Stimulated activated CD4-positive, alpha-beta T cell treated with anti-CD3 and anti-CD28 coated beads, Interleukin-15, amount 100 ng/mL, for 1 hour (primary cell): ENCODE measurements at regions not wholly inside any gene's neighbourhood (a gene's known extent, or its start where the extent isn't known, plus 50 kb on each side); places are given as distances from the start of the nearest gene placed in this dataset.

Source experiments
- DNase-seq, 2 donors: peaks; one replicate each; pipeline ENCODE4 v3.0.0-alpha.2; 2020; ENCODE audit warnings: low read depth in 1 of 2, low spot score in 1 of 2

DNA sequence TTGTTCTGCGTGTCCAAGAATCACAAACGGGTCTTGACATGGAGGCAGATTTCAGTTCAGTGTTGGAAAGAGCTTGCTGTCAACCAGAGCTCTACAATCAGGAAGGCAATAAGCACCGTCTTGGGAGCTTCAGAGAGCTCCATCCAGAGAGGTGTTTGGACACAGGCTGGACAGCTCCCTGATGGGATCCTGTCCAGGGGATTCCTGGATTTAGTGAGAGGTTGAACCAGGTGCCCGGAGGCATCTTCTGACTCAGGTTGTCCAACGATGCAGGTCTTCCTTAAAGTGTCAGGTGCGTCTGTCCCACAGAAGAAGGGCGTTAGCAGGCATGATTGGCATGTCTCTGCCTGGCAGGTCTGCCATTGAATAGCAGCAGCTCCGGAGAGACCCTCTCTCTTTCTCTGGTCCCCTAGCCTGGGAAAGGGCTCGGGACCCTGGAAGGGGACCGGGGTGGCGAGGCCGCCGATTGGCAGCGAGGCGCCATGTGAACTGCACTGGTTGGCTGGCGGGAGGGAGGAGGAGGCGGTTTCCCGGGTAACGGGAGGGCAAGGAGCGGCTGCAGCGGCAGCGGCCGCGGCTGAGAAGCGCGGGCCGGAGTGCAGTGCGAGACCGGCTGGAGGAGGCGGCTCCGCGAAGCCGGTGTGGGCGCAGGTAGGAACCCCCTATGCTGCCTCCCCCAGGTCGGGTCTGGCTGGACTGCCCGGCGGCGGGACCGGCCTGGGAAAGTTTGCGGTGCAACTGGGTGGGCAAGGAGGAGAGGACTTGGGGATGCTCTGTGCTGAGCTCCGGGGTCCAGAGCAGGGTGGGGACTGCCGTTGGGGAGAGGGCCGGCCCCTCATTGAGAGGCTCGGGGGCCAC, 104.1 kb upstream of the E2F8 start:
- DNase-seq, result no peak

DNA sequence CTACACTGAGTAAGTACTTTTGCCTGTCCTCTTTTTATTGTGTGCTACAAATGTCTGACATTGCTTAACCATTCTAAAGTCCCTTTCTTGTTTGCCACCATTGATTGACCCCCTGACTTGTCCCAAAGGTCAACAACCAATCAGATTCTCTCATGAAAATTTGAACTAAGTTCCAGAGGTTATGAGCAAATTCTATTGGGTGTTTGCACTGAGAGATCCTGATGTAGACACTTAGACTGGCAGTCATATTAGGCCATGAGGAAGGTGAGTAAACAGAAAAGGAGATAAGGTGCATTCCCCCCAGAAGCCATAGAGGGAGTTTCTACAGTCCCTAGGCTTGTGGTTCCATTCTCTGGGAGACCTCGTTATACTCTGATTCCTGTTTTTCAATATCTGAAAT, 101.3 kb upstream of the E2F8 start:
- DNase-seq, result no peak

DNA sequence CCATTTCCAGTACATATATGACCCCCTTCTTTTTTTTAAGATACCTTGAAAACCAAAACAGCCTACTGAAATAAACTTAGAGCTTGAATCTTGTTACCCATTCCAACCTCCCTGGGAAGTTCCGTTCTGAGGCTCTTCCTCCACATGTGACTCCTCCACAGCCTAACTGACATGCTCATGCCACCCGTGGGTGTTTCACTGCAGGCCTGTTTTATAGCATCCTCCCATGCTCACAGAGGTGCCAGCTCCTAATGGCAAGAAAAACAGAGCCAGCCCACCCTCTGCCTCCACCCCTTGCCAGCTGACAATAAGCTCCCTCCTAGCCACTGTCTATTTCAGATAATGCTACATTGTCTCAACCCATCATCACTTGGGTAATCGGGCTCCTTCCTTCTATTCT, 97.6 kb upstream of the E2F8 start:
- DNase-seq, result no peak

DNA sequence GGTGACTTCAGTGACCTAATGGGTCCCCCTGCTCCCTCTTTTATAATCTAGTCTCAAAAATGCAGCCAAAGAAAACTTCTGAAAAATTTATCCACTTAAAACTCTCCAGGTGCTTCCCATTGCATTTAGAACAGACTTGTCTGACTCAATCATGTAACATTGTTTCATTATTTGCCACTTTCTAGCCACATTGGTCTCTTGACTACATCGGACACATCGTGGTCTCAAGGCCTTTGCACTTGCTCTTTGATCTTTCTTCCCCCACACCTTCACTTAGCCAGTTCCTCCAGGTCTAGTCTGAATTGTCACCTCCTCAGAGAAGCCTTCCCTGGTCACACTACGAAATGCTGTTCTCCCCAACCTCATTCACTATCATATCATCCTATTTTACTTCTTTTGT, 97.0 kb upstream of the E2F8 start:
- DNase-seq, result no peak

DNA sequence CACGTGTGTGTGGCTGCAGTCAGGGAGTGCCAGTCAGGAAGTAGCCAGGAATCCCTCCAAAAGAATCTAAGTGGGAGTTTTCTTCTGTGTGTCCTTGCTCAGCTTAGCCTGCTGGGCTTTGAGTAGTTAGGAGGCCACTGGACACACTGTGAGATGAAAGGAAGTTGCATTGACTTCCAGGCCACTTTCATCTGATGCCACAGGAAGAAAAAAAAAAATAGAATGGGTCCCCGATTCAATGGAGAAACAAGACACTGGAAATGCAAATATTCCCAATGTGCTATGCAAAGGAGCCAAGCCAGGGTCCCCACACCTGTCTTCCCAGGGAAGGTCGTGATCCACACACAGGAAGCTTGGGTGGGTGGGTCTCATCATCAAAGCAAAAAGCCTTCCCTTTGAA, 95.6 kb upstream of the E2F8 start:
- DNase-seq, result no peak

DNA sequence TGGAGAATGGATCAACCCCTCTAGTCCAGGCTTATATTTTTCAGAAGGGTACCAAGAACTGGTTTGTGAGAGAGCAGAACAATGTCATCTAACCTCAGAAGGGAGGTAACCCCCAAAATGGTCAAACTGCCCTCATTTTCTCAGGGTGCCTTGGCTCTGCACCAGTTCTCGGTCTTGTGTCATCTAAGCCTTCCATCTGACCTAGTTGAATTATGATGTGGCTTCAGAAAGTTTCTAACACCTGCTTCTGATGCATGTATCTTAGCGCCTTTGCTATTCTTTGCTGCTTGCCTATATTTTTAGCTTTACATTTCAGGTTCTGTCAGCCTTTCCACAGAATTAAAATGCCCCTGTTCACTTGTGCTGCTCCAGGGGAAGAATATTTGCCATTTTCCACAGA, 91.7 kb upstream of the E2F8 start:
- no peak for DNase-seq

DNA sequence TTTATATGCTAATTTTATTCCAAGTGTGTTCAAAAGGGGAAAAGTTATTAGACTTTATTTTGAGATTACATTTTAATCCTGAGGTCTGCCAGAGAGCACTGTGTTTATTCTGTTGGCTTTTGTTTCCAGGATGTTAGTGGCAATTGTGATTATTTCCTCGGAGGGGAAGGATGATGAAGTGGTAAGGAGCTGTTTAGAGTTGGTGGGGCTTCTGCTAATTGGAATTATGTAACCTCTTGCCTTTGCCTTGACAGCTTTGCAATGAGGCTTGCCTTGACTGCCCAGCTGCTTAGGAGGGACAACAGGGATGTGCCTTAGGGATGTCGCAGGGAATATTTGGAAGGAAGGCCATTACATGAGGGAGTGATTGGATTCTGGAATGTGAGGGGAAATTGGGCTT, 89.7 kb upstream of the E2F8 start:
- no peak for DNase-seq

DNA sequence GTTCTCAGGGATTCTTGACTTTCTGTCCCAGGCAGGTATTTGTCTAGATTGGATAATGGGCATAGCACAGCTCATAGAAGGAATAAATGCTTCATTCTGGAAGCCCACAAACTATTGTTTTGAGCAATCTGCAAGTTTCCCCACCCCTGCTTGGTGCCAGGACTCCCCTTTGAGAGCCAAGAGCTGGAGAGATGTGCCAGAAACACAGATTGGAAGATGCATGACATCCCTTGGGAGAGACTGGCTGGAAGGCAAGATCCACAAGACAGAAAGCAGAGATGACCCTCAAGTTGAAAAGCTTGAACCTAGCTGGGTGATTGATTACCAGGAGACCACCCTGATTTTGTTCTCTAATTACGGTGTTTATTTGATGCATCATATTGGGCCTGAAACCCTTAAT, 89.2 kb upstream of the E2F8 start:
- DNase-seq, result no peak

DNA sequence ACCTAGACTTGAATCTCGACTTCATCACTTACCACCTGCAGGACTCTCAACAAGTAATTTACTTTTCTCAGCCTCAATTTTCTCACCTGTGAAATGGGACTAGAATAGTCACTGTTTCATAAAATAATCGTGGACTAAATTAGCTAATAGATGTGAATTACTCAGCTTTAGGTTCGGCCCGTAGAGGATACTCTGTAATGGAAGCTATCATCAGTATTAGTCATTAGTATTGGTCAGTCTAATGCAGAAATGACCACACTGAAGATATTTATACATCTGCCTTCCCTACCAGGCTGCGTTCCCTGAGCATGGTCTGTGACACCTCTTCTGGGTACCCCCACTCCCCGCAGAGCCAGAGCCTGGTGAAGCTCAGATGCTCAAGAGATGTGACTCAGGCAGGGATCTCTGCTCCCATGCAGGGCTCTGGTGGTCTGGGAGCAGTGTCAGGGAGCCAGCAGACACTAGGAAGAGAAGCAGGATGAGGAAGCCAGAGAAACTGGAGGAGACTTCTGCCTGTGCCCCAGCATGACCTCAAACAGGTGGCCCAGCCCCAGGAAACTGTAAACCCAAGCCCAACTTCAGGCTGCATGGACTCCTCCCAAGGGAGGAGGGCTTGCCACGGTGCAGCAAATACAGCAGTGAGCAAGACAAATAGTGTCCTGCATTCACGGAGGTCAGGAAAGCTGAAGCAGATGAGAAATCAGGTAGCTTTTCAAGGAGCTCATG, 88.0 kb upstream of the E2F8 start:
- DNase-seq, result no peak

DNA sequence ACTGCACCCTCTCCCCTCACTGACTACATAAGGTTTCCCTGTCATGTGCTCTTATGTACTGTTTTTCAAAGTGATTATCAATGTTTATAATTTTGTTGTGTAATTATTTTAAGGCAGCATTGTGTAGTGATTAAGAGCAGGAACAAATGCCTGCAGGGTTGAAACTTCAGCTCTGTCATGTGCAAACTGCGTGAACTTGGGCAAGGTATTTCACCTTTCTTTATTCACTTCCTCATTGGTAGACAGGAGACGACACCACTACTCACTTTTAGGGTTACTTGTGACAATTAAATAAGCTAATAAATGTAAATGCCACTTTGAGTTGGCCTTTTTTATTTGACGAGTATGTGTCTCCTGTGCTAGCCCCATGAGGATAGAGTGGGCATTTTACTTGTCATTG, 86.5 kb upstream of the E2F8 start:
- DNase-seq, result no peak

DNA sequence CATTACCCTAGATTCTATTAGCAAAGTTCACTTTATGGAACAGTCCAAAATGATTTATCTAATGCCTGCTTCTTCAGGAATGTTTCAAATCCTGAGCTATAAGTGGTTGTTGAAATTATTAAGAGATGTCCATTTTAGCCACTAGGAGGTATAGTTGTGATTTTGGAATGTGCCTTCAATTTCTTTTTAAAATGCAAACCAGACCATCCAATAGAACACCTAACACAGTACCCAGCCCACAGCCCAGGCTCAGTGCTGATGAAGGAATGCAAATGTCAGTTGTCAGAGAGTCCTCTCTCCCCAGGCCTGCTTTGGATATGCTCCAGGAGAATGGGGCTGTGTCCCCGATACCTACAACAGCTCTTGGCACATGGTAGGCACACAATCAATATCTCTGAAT, 85.8 kb upstream of the E2F8 start:
- DNase-seq, result no peak

DNA sequence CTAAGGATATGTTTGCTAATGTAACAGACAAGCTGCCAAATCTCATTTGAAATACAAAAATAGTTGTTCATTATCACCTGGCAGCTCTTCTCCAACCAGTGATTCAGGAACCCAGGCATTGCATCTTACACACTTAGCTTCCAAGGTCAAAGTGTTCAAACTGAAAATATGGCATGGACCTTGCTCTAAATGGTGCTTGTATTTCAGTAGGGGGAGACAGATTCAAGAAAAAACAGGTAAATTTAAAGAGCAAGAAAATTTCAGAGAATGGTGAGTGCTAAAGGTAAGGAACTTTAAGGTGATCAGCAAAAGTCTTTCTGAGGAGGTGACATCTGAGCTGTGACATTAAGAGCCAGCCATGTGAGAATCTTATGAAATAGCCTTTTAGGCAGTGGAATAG, 82.8 kb upstream of the E2F8 start:
- no peak for DNase-seq

DNA sequence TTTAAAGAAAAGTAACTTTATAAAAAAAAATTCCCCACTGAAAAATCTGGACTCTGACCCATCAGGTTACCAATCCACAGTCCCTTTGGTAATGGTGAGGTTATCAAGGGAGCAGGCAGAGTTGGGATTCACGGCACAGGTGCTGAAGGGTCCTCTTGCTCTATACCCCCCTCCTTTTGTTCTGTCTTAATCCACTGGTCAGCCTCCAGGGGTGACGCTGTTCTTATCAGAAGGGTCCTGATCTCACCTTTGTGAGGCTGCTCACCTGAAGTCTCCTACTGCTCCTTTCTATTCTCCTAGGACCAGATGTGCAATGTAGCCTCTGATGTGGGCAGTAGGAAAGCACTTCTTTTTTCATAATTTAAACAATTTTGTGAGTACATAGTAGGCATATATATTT, 80.6 kb upstream of the E2F8 start:
- no peak for DNase-seq

DNA sequence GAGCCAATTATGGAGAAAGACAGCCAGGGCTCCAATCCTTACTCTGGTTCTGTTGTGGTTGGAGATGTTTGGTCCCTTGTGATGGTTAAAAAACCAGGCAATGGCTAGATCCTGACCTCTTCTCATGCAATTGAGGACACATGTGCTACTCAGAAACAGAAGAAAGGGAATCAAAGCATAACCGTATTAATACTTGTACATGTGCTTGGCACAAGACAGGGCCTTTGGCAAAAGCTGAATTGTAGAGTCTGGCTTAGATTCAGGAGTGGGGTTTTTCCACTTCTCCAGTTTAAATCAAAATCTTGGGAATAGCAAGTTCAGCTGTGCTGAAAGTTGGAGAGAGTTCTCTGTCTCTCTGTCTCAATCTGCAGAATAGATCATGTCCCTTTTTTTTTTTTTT, 80.1 kb upstream of the E2F8 start:
- no peak for DNase-seq

DNA sequence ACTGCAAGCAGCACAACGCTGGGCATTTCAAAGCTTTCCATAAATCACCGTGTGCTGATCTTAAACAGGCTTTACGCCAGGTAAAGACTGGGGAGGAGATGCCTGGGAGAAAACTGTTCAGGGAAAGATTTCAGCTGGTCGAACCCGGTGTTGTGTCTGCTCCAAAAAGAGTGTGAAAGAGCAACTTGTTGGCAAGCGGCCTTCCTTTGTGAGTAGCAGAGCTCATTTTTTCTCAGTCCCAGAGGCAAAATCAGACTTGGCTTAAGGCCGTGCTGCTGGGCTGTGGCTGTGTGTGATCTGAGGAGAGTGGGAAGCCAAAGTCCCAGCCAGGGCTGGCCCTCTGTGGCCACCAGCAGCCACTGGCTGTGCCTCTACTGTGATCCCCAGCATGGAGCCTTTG, 75.7 kb upstream of the E2F8 start:
- DNase-seq, result no peak

DNA sequence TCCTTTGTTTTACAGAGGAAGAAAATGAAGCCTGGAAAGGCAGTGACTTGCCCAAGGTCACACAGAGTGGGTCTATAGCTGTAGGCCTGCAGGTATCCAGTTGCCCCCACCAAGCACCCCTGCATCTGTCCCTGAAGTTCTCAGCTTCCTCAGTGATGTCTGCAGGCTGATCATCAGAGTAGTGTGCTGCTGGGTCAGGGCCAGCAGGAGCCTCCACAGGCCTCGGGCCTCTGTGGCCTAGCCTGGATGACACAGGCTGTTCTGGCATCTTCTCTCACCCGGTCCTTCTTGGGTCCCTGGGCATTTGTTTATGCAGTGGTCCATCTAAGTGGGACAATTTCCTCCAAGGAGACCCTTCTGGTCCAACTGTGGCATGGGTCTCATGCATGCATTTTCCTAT, 74.8 kb upstream of the E2F8 start:
- DNase-seq, result no peak

DNA sequence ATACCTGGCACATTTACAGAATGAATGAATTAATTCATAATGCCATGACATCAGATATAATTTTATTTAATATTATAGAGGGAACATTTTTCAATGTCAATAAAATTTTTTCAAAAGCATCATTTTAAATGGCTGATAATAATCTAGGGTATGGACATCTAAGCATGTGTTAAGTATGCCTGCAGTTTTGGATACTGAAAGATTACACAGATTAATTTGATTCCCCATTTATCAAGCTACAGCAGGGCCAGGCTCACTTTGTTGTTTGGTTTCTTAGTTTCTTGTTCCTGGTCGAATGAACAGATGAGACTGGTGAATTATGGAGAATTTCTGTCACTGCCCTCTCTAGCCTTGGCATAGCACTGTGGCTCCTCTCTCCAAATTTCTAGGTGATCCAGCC, 72.4 kb upstream of the E2F8 start:
- DNase-seq, result no peak

DNA sequence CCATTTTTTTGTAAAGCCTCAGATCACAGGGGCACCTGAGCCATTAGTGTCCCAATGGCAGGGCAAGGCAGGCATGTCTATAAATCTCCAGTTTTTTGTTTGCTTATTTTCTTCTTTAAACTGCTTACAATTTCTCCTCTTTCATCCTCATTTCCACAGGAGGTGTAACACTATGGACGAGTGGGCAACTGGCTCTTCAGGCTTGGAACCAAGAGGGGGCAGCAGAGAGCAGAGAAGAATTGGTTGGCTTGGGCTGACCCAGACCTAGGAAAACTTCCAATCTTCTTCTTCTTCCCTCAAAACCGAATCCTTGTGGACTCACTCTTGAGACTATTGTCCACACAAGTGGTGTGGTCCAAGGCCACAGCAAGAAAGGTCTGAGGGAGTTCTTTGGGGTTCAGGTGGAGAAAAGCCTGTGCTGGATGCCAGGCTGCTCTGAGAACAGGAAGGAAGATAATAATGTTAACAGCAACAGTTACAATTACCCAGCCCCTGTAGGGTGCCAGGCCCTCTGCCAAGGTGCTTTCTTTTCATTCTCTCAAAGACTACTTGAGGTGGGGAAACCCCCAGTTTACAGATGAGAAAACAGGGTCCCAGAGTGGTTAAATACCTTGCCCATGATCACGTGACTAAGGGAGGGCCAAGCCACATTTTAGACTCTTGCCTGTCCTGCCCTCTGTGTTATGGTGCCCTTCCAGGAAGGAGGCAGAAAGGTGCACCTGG, 70.7 kb upstream of the E2F8 start:
- DNase-seq, result no peak

DNA sequence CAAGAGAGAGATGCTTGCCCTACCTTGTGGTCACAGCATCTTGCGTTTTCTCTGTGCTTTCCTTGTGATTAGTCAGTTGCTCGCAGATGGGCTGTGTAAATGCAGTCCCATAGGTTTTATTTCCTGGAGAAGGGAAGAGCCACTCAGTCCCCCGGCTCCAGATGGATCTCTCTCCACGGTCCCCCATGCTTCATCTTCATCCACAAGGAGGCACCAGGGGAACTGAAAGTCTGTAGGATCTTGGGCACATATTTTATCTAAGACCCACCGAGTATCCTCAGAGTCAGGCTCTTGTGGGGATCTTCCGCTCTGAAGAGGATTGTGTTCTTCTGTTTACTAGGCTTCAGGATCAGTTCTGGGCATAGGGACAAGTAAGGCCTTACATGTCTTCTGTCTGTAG, 66.8 kb upstream of the E2F8 start:
- no peak for DNase-seq

DNA sequence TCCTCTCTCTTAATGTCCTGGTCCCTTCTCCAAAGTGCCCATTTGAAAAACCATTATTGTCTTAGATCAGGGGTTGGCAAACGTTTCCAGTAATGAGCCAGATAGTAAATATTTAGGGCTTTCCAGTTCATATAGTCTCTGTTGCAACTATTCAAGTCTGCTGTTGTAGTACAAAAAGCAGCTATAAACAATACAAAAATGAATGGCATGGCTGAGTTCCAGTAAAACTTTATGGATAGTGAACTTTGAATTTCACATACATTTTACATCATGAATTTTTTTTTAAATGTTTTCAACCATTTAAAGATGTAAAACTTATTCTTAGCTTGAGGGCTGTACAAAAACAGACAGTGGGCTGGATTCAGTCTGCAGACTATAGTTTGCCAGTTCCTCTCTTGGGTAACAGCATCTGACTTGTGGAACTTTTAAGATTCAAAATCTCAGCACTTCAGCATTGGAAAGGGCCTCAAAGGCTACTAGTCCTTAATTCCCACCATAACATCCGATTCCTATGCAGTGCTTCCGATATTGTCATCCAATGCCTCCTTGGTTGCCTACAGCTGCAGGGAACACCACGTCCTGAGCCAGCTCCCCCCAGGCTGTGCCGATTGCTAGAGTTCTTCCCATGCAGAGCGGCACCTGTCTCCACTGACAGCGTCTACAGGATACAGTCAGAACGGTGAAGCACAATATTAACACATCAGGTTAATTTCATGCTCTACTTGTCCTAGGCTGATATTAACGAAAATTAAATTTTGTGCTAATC, 65.6 kb upstream of the E2F8 start:
- DNase-seq, result no peak

DNA sequence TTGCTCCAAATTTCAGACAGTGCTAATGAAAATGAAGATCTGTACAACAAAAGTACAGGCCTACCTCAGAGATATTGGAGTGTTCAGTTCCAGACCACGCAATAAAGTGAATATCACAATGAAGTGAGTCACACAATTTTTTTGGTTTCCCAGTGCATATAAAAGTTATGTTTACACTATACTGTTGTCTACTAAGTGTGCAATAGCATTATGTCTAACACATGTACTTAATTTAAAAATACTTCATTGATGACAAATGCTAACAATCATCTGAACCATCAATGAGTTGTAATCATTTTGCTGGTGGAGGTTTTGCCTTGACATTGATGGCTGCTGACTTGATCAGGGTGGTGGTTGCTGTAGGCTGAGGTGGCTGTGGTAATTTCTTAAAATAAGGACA, 60.6 kb upstream of the E2F8 start:
- DNase-seq, result no peak

DNA sequence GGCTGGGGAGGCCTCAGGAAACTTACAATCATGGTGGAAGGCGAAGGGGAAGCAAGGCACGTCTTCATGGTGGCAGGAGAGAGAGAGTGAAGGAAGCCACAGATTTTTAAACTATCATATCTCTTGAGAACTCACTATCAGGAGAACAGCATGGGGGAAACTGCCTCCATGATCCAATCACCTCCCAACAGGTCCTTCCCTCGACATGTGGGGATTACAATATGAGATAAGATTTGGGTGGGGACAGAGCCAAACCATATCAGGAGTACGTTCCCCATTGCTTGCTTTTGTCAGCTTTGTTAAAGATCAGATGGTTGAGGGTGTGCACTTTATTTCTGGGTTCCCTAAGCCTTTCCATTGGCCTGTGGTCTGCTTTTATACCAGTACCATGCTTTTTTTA, 53.7 kb upstream of the E2F8 start:
- no peak for DNase-seq
